GM18867 (cell line): ENCODE measurements at regions not wholly inside any gene's neighbourhood (a gene's known extent, or its start where the extent isn't known, plus 50 kb on each side); places are given as distances from the start of the nearest gene placed in this dataset.
A peak's percentile ranks its signal among the peaks of the same experiment; 100 is the strongest.

Experiments
- ATAC-seq: cut with Tn5 transposase; IDR thresholded peaks from one replicate; pipeline ENCODE4 v1.9.1; 2021; ENCODE audit warnings: mild to moderate bottlenecking, moderate library complexity; ENCODE audit not compliant: unreplicated experiment

- ATAC-seq: no peak
Observed at GRCh38 chr9:20291201-20291600, 331.1 kb downstream of the MLLT3 start.

GRCh38 chr9:20290257-20290656 is 332.0 kb downstream of the MLLT3 start:
- ATAC-seq: no peak

GRCh38 chr9:20289423-20290010 is 332.8 kb downstream of the MLLT3 start:
- ATAC-seq: no peak

- no peak for ATAC-seq
Observed at GRCh38 chr9:20286969-20287368, 335.3 kb downstream of the MLLT3 start.

DNA sequence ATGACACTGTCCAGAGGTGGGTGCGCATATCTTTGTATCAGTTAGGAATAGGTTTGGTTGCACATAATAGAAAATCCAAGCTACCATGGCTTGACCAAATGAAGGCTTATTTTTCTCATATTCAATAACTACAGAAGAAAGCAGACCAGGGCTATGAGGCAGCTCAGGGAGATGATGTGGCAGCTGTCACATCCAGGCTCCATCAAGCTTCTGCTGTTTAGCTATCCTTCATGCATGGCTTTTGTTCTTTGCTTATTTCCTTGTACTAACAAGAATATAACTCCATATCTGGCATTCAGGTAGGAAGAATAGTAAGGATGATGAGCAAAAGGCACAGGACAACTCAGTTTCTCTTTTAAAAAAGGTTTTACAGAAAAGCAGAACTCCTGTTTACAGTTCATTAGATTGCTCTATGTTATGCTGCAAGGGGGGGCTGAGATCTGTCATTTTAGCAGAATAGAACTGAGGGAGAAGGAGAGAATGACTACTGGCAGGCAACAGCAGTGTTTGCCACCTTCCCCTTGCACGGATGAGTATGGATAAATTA is 336.1 kb downstream of the MLLT3 start:
- no peak for ATAC-seq

GRCh38 chr9:20284601-20285289 is 337.6 kb downstream of the MLLT3 start:
- no peak for ATAC-seq

DNA sequence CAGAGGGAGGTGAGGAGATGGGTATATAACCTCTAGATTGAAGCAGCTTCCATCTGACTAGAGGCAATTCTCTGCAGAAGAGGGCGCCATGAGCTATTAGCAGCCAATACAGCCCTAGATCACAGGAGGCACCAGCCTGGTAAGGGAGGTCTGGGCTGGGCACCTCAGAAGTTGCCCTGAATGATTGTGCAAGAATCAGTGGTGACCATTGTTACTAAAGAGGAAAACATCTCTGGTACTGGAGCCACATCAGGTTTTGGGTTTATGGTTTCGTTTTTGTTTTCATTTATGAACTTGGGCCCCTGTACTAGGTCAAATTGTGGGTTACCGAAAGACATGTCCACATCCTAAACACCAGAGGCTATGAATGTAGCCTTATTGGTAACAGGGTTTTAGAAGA is 342.0 kb downstream of the MLLT3 start:
- no peak for ATAC-seq

DNA sequence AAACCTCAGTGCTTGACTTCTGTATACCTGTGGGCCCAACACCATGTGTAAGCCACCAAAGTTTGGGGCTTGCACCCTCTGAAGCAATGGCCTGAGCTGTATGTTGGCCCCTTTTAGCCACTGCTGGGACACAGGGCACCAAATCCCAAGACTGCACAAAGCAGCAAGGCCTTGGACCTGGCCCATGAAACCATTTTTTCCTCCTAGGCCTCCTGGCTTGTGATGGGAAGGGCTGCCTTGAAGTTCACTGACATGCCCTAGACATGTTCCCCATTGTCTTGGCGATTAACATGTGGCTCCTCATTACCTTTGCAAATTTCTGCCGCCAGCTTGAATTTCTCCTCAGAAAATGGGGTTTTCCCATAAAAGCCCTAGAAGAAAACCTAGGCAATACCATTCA is 345.5 kb downstream of the MLLT3 start:
- no peak for ATAC-seq

DNA sequence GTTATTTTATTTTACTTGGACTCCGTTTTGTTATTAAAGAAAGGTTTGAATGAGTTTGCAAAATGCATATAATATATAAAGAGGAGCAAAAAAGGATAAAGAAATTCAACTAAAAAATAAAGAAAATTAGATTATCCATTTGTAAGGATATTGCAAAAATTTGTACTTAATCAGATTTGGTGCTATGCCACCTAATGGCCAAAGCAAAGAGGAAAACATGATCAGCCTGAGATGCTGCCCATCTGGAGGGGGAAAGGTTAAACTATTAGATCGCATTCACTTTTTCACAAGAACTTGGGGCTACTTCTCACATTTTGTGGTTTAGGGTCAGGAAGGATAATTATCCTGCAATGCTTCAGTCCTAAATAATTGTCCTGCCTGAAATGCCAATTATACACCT is 350.6 kb downstream of the MLLT3 start:
- ATAC-seq: no peak

DNA sequence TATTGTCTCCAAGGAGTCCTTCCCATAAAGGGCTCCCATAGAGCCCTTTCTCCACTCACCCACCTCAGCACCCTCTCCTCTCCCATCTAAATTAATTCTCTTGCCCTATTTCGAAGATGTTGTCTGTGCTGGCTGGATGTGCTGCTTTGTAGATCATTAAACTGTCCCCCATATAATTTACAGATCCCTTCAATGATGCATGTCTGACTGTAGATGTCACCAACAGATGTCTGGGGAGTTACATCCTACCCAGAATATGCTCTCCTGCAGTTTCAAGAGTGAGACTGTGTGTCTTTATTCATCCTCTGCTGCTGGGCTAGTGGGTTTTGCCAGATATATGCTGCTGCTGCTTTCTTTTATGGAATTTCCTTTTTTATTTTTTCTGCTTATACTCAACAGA is 351.2 kb downstream of the MLLT3 start:
- no peak for ATAC-seq

DNA sequence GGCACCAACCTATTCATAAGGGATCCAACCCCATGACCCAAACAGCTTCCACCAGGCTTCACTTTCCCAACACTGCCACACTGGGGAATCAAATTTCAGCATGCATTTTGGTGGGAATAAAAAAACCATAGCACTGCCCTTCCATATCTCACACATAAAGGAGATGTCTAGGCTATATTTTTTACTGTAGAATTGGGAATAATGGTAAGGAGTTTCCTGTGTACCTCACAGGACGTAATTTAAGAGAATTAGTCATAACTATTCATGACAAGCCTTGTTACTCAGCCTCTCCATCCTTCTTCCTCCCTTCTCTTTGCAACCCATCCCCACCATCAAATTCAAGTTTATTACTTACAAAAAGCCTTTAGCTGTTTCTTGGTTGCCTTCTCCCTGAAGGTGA is 352.1 kb downstream of the MLLT3 start:
- no peak for ATAC-seq

GRCh38 chr9:20269620-20270019 is 352.7 kb downstream of the MLLT3 start:
- no peak for ATAC-seq

- ATAC-seq: no peak
Observed at GRCh38 chr9:20264896-20265295, 357.4 kb downstream of the MLLT3 start.

DNA sequence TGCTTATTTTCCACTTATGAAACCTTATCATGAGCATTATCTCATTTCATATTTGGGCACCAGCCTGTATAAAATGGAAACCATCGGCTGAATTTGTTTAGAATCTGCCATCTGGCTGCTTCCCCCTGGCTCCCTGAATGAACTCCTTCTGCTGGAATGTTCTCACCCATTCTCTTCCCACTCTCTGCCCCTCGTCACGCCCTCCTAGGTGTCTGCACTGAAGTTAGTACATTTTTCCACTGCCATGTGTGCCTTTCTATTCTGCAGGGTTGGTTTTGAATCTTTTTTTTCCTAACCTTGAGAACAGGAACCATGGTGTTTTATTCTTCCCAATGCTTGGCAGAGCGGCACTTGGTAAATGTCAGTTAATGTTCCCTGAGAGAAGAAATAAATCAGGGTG is 359.7 kb downstream of the MLLT3 start:
- ATAC-seq: no peak

DNA sequence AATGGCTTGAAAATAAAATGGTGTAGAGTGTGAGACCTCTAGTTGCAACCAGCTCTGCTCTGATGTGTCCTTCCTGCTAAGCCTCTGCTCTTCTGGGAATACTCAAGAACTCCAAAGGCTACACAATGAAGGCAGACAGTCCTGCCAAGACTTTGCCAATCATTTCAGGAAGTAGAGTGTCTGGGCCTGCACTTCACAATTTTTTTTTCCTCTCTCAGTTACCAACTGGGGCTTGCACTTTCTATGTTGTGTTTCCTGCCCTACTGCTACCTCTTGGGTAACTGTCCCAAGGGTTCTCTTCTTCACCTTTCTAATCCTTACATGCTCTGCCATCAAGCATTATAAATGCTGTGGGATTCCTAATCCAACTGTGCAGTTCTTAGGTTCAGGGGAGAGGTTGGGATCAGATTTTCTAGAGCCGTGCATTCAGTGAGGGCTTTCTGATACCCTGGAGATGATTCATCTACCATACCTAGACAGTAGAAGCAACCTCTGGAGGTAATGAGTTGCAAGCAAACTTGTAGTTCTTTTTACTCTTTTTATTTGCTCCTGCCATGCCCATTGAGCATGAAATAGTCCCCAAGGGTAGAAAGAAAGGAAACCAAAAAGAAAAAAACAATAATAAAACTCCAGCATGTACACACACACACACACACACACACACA is 365.9 kb downstream of the MLLT3 start:
- no peak for ATAC-seq

DNA sequence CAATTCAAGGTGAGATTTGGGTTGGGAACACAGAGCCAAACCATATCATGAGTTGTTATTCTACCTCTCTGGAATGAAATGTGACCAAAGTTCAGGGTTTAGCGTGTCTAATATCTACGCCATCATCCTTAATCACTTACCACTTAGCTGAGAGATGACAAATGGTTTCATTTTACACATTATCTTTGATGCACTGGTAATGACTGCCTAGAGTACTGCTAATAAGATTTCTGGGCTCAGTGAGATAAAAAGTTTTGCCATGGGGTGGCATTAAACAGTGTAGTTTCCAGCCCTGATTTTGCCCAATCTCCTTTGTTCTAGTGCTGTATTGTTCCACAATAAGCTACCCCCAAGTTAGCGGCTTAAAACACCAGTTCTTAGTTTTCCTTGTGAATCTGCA is 367.2 kb downstream of the MLLT3 start:
- ATAC-seq: no peak

DNA sequence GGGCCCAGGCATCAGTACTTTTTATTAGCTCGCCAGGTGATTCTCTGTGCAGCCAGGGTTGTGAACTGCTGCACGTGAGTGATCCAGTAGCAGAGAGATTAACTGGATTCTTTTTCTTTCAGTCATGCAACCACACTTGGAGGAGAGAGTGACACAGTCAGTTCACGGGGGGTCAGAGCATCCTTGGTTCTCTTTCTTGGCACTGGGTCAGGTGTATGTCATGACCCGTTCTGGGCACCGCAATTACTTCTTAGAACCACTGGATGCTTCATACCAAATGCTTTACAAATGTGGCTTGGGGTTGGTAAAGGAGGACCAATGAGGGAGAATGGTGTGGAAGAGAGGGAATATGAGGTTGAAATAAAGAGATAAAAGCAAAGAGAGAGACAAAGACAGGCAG is 368.7 kb downstream of the MLLT3 start:
- no peak for ATAC-seq

- no peak for ATAC-seq
Observed at GRCh38 chr9:20252778-20253177, 369.5 kb downstream of the MLLT3 start.

DNA sequence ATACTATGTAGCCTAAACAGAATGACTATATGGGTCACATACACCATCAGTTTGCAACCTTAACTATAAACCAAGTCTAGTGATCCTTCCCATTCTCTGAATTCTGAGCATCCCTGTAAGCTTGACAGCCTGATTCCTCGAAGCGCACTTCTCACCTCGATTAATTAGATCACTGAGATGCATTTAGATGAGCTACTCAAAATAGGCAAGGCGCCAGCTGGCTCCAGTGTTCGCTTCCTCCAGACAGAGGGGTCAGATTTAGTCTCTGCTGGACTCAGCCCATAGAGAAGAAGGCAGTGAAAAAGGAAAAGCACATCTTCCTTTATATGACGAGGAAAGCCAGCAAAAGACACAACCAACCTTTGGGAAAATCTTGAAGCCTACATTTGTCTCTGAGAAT is 371.5 kb downstream of the MLLT3 start:
- ATAC-seq: no peak

DNA sequence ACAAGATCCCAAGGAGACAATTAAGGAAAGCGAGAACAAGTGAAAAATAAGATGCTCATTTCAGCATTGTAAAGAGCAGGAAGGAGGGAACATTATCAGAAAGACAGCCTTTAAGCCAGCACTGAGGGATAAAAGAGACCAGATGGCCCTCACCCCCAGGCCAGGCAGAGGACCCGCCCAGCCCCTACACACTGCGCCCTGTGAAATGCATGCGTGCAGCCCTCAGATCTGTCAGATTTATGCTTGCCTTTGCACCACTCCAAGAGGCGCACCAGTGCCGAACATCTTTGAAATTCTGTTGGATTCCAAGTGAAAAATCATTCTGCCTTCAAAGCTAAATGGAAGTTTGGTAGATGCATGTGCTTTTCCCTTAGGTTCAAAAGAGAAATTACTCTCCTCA is 378.0 kb downstream of the MLLT3 start:
- ATAC-seq: no peak

- no peak for ATAC-seq
Observed at GRCh38 chr9:20243841-20244240, 378.5 kb downstream of the MLLT3 start.

DNA sequence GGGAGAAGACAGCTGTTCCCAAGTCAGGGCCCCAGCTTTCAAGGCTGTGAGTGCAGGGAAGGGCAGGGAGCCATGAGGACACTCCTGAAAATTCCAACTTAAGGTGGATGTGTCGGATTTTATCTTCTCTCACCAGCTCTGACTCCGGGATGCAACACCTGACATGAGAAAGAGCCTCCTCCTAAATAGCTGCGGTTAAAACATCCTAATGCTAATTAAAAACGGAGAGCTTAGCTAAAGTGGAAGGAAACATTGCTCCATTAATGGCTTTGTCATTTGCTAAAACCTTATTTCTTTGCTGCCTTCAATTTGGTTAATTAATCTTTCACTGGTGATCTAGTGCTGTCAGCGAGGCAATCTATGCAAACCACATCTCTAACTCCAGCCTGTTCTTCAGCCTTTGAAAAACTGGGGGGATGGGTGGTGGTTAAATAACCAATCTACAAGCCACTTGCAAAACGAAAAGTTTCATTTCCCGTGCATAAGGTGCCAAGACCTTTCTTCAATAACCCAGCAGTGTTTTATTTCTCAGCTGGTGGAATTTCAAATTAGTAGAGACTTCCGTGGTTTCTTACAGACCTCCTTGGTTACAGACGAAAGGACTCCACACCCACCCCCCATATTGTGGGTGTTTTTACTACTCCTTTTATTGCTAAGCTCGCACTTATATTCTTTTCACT is 379.6 kb downstream of the MLLT3 start:
- ATAC-seq: peak; percentile 95
